SK-N-SH treated with all-trans-retinoic acid at 6 μM for 48 hours (cell line): ENCODE measurements at regions not wholly inside any gene's neighbourhood (a gene's known extent, or its start where the extent isn't known, plus 50 kb on each side); places are given as distances from the start of the nearest gene placed in this dataset.

ENCODE experiments used
- ARNTL ChIP-seq: fragments of 450-650 bp; formaldehyde crosslinking; IDR thresholded peaks from 2 replicates; pipeline ENCODE4 v1.5.0; 2020; ENCODE audit warnings: low read depth, mild to moderate bottlenecking, moderate library complexity, borderline replicate concordance
- OSR1 ChIP-seq: fragments of 250-450 bp; sonication (Bioruptor Pico); IDR thresholded peaks from 2 replicates; pipeline ENCODE4 v1.8.0; 2022; ENCODE audit warnings: moderate library complexity, mild to moderate bottlenecking, inconsistent platforms
- RARB ChIP-seq: fragments of 250-450 bp; sonication (Bioruptor Pico); IDR thresholded peaks from 2 replicates; pipeline ENCODE4 v1.8.0; 2021; ENCODE audit warnings: mild to moderate bottlenecking, moderate library complexity
- ZC3H10 ChIP-seq: fragments of 250-450 bp; sonication (Bioruptor Pico); IDR thresholded peaks from 2 replicates; pipeline ENCODE4 v1.5.1; 2021; ENCODE audit warnings: mild to moderate bottlenecking, moderate library complexity
- ZFP30 ChIP-seq: fragments of 450-650 bp; formaldehyde crosslinking; IDR thresholded peaks from 2 replicates; pipeline ENCODE4 v1.5.0; 2022; ENCODE audit warnings: mild to moderate bottlenecking, moderate library complexity
- ZNF565 ChIP-seq: fragments of 450-650 bp; formaldehyde crosslinking; conservative IDR thresholded peaks from 2 replicates; pipeline ENCODE4 v1.5.0; 2020; ENCODE audit warnings: low read depth, mild to moderate bottlenecking, moderate library complexity
- TF ChIP-seq, protein P1 (sequence below): fragments of 250-450 bp; sonication (Bioruptor Pico); IDR thresholded peaks from 2 replicates; pipeline ENCODE4 v1.5.0; 2020; ENCODE audit warnings: mild to moderate bottlenecking, moderate library complexity

DNA sequence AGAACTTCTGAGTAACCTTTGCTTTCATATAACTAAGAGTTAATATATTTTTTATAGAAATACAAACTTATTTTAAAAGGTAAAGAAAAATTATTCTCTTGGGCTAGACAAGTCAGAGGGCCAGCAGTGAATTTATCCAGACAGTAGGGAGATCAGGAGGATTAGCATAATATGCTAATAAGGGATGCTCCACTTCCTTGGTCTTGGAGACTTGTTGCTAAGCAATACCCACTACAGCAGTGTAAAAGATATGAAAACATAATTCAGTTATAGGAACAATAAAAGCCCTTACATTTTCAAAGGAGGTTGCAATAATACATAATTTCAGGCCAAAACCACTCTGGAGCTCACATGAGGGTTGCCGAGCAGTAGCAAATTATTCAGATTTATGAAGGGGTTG, 615.6 kb downstream of the KCNH5 start:
- TF ChIP-seq RARB (no peak), ARNTL (CRISPR knock-in tag) (no peak), ZNF565 (CRISPR knock-in tag) (no peak), ZC3H10 (CRISPR knock-in tag) (no peak), ZFP30 (CRISPR knock-in tag) (no peak), OSR1 (no peak)
- TF ChIP-seq, protein P1, sequence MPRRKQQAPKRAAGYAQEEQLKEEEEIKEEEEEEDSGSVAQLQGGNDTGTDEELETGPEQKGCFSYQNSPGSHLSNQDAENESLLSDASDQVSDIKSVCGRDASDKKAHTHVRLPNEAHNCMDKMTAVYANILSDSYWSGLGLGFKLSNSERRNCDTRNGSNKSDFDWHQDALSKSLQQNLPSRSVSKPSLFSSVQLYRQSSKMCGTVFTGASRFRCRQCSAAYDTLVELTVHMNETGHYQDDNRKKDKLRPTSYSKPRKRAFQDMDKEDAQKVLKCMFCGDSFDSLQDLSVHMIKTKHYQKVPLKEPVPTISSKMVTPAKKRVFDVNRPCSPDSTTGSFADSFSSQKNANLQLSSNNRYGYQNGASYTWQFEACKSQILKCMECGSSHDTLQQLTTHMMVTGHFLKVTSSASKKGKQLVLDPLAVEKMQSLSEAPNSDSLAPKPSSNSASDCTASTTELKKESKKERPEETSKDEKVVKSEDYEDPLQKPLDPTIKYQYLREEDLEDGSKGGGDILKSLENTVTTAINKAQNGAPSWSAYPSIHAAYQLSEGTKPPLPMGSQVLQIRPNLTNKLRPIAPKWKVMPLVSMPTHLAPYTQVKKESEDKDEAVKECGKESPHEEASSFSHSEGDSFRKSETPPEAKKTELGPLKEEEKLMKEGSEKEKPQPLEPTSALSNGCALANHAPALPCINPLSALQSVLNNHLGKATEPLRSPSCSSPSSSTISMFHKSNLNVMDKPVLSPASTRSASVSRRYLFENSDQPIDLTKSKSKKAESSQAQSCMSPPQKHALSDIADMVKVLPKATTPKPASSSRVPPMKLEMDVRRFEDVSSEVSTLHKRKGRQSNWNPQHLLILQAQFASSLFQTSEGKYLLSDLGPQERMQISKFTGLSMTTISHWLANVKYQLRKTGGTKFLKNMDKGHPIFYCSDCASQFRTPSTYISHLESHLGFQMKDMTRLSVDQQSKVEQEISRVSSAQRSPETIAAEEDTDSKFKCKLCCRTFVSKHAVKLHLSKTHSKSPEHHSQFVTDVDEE (CRISPR knock-in tag), result no peak
